GM20000 (cell line): ENCODE measurements at regions not wholly inside any gene's neighbourhood (a gene's known extent, or its start where the extent isn't known, plus 50 kb on each side); places are given as distances from the start of the nearest gene placed in this dataset.

Source experiments
- DNase-seq: peaks from one replicate; pipeline ENCODE4 v3.0.0; 2012; ENCODE audit warnings: low spot score
- CTCF ChIP-seq: IDR thresholded peaks from 2 replicates; pipeline ENCODE4 v1.5.1; 2012; ENCODE audit warnings: mild to moderate bottlenecking, control low read depth; ENCODE audit errors: extremely low read depth, missing control alignments

- no peak for TF ChIP-seq CTCF
- DNase-seq: no peak
These were observed 139.4 kb upstream of the ERCC4 start for GRCh38 chr16:13780406-13781168.

DNA sequence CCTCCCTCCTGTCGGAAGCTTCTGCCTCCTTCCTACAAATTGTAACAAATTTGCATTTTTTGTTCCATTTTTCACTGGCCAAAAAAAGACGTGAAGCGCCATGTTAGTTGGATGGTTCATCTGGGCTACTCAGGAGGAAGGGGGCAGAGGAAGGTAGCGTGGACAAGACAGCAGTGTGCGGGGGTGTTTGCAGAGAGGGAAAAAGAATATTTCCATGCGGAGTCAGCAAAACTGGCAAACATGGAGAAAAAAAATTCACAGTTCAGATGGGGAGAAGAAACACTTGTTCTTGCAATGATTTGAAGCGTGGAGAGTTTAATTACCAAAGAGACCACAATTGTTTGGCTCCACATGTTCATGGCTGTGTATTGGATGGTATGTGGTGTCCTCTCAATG, 138.8 kb upstream of the ERCC4 start:
- DNase-seq: no peak
- no peak for TF ChIP-seq CTCF

- DNase-seq: no peak
- no peak for TF ChIP-seq CTCF
These were observed 138.2 kb upstream of the ERCC4 start for GRCh38 chr16:13781575-13782338.

DNA sequence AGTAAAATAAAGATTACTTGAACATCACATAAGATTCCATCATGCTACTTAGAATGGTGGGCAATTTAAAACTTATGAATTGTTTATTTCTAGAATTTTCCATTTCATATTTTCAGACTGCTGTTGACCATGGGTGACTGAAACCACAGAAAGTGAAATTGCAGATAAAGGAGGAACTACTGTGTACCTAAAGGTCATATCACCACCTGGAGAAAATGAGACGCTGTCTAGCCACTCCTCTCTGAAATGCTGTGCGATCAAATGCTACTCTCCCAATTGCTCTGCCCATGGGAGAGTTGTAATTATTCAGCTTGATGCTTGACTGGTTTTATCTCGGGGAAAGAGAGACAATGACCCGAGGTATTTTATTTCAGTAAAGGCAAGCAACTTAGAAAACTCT, 128.9 kb upstream of the ERCC4 start:
- TF ChIP-seq CTCF: no peak
- no peak for DNase-seq

- DNase-seq: no peak
- no peak for TF ChIP-seq CTCF
These were observed 126.0 kb upstream of the ERCC4 start for GRCh38 chr16:13793841-13794409.

DNA sequence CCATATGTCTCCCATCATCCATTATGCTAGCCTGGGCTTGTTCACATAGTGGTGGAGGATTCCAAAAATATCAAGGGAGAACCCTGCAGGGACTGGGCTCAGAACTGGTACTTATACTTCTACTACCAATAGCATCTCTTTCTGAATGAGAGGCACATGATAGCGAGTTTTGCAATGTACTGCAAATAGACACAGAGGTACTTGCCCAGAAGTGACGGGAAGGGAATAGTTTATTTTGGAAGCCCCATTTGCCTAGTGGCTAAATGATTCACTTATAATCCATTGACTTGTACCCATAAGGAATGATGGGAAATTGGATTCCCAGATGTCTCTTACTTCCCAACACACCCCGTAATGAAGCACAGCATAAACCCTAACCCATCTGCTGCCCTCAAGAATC, 124.8 kb upstream of the ERCC4 start:
- TF ChIP-seq CTCF: no peak
- no peak for DNase-seq

DNA sequence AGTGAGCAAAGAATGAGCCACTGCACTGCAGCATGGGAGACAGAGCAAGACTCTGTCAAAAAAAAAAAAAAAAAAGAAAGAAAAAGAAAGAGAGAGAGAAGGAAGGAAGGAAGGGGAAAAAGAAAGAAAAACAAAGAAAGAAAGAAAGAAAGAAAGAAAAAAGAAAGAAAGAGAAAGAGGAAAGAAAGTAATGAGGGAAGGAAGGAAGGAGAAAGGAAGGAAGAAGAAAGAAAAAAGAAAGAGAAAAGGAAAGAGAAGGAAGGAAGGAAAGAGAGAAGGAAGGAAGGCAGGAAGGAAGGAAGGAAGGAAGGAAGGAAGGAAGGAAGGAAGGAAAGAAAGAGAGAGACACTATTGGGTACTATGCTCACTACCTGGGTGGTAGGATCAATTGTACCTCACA, 122.2 kb upstream of the ERCC4 start:
- no peak for DNase-seq
- no peak for TF ChIP-seq CTCF
